ENCODE measurements at regions not wholly inside any gene's neighbourhood (a gene's known extent, or its start where the extent isn't known, plus 50 kb on each side); places are given as distances from the start of the nearest gene placed in this dataset.

DNA sequence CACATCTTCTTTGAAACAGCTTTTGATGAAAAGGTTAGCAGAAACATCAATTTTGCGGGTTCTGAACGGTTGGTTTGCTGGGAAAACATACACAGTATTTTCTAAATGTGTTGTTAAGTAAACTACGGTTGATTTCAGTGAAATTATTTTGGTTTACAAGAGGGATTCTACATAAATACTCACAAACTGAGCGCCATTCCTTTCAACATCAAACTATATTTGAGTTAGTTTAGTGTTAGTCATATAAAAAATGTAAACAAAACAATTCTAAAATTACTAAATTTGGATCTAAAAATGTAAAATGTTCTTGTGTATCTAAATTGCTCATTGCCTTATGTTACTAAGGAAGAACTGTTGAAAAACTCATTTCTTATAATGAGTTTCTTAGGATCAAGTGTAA lies 425.6 kb downstream of the PCDH18 start:
- TF ChIP-seq, protein P1, sequence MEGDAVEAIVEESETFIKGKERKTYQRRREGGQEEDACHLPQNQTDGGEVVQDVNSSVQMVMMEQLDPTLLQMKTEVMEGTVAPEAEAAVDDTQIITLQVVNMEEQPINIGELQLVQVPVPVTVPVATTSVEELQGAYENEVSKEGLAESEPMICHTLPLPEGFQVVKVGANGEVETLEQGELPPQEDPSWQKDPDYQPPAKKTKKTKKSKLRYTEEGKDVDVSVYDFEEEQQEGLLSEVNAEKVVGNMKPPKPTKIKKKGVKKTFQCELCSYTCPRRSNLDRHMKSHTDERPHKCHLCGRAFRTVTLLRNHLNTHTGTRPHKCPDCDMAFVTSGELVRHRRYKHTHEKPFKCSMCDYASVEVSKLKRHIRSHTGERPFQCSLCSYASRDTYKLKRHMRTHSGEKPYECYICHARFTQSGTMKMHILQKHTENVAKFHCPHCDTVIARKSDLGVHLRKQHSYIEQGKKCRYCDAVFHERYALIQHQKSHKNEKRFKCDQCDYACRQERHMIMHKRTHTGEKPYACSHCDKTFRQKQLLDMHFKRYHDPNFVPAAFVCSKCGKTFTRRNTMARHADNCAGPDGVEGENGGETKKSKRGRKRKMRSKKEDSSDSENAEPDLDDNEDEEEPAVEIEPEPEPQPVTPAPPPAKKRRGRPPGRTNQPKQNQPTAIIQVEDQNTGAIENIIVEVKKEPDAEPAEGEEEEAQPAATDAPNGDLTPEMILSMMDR (IDR thresholded peaks at IDR 0.05; ENCODE audit: insufficient read depth, low read length, poor library complexity, severe bottlenecking) = no peak
- TF ChIP-seq EZH2phosphoT487 (conservative IDR thresholded peaks at IDR 0.05; ENCODE audit: low read length) = no peak

Measured in SU-DHL-6 (cell line).